BLaER1 treated with 17β-estradiol and CSF1 and Interleukin-3, amounts not matched to agents 10 nM and 100 nM (cell line): ENCODE measurements at regions not wholly inside any gene's neighbourhood (a gene's known extent, or its start where the extent isn't known, plus 50 kb on each side); places are given as distances from the start of the nearest gene placed in this dataset.
A peak's percentile ranks its signal among the peaks of the same experiment; 100 is the strongest.

ENCODE experiments used
- H3K27ac ChIP-seq, 11 experiments: shearing (Covaris generic); formaldehyde crosslinking; 2 replicates each; pipeline ENCODE4 v1.8.1; 2022
- H3K27me3 ChIP-seq, 11 experiments: shearing (Covaris generic); formaldehyde crosslinking; 2 replicates each; pipeline ENCODE4 v1.8.1; 2022
- H3K36me3 ChIP-seq, 11 experiments: shearing (Covaris generic); formaldehyde crosslinking; 2 replicates each; pipeline ENCODE4 v1.8.1; 2022
- H3K4me1 ChIP-seq, 10 experiments: shearing (Covaris generic); formaldehyde crosslinking; 2 replicates each; pipeline ENCODE4 v1.8.1; 2022
- H3K4me2 ChIP-seq, 11 experiments: shearing (Covaris generic); formaldehyde crosslinking; 2 replicates each; pipeline ENCODE4 v1.8.1; 2022
- H3K4me3 ChIP-seq, 10 experiments: shearing (Covaris generic); formaldehyde crosslinking; 2 replicates each; pipeline ENCODE4 v1.8.1; 2022
- H3K9ac ChIP-seq, 11 experiments: shearing (Covaris generic); formaldehyde crosslinking; 2 replicates each; pipeline ENCODE4 v1.8.1; 2022
- H3K9me3 ChIP-seq, 11 experiments: shearing (Covaris generic); formaldehyde crosslinking; replicated peaks in 1 of 11; 2 replicates each; pipeline ENCODE4 v1.8.1; 2022
- H4K20me1 ChIP-seq, 11 experiments: shearing (Covaris generic); formaldehyde crosslinking; 2 replicates each; pipeline ENCODE4 v1.8.1; 2022
- Cebpa-rat ChIP-seq, 11 experiments: shearing (Covaris generic); IDR thresholded peaks; 2 replicates each; pipeline ENCODE4 v1.8.1; 2022

DNA sequence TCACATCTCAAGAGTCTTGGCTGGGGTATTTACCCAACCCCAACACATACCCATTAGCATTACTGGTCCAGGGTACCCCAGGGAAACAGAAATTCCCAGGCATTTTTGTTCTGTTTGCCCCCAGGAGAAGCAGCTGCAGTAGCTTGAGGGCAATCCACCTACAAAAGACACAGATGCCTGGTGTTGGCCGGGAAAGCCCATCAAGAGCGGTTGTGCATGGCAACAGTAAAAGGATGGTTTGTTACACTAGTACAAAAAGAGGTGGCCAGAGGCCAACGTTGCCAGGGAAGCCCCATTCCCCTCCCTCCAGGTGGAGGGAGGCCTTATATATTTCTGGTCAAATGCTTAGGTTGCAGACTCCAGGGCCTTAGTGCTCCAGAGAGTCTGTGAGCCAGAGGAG lies 637.8 kb downstream of the BCOR start:
- H3K36me3 ChIP-seq: no peaks in the 10 kb centered on the region
- peaks cover 3 to 13% (median 7%) of the 10 kb centered on the region in 11 experiments; a peak in 11 of 22 replicates for H3K9me3 ChIP-seq
- H3K4me2 ChIP-seq: no peak overlapping the region; a peak in 1 of 22 replicates
- H3K9ac ChIP-seq: no peak overlapping the region
- peaks cover 0 to 37% (median 21%) of the 10 kb centered on the region in 10 experiments; a peak in 12 of 20 replicates for H3K4me1 ChIP-seq
- H3K4me3 ChIP-seq: no peak overlapping the region
- no peak for TF ChIP-seq Cebpa-rat (IDR thresholded peaks at IDR 0.05)
- H4K20me1 ChIP-seq: no peaks in the 10 kb centered on the region
- no peak overlapping the region for H3K27ac ChIP-seq
- no peaks in the 10 kb centered on the region for H3K27me3 ChIP-seq

DNA sequence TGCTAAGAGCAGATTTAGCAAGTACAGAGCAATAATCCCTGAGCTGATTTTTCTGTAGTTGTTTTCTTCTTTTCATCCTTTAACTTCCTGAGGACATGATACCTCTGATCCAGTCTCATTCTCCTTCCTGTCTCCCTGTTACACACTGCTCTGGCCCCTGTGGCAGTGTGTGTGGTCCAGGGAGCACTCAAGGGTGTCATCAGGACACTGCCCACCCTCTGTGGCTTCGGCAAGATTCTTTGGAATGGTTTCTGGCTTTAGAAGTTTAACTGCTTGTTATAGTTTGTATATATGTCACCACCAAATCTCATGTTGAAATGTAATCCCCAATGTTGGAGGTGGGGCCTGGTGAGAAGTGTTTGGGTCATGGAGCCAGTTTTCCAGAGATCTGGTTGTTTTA lies 637.3 kb downstream of the BCOR start:
- Histone ChIP-seq H3K27ac (no peak overlapping the region), H3K4me3 (no peak overlapping the region), H3K36me3 (no peaks in the 10 kb centered on the region), H3K4me1 (peaks cover 0 to 40% (median 21%) of the 10 kb centered on the region in 10 experiments; a peak in 12 of 20 replicates), H3K4me2 (no peak overlapping the region; a peak in 1 of 22 replicates), H4K20me1 (no peaks in the 10 kb centered on the region), H3K9ac (no peak overlapping the region), H3K27me3 (no peaks in the 10 kb centered on the region), H3K9me3 (peaks cover 3 to 13% (median 7%) of the 10 kb centered on the region in 11 experiments; a peak in 11 of 22 replicates)
- no peak for TF ChIP-seq Cebpa-rat (IDR thresholded peaks at IDR 0.05)

DNA sequence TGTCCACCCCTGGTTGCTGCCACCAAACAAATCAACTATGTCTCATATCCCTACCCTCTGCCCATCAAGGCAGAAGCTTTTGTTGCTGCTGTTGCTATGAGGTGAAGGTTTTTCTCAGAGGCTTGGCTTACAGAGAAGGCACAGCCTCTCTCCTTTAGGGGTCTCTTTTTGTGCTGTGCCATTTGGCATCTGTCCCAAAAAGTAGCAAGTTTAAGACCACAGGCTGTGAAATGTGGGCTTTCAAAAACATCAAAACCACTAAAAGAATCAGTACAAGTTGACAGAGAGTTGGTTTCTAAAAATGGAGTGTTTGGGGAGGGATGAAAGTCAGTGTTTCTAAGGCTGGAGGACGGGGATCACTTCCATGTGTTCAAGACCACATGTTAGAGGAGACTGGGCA lies 634.9 kb downstream of the BCOR start:
- no peaks in the 10 kb centered on the region for H3K36me3 ChIP-seq
- peaks cover 0 to 46% (median 21%) of the 10 kb centered on the region in 10 experiments; a peak in 12 of 20 replicates for H3K4me1 ChIP-seq
- no peak overlapping the region for H3K27ac ChIP-seq
- no peaks in the 10 kb centered on the region for H4K20me1 ChIP-seq
- no peaks in the 10 kb centered on the region for H3K27me3 ChIP-seq
- TF ChIP-seq Cebpa-rat (IDR thresholded peaks at IDR 0.05): no peak
- H3K9me3 ChIP-seq: 0 out of 22 replicates have a peak, but pooled peaks cover 0 to 7% (median 0%) of the 10 kb centered on the region in 11 experiments
- peak overlapping the region in 8 of 11 experiments; percentile 7 to 59 (median 48); a peak in 13 of 22 replicates for H3K4me2 ChIP-seq
- no peak overlapping the region for H3K4me3 ChIP-seq
- no peak overlapping the region for H3K9ac ChIP-seq

DNA sequence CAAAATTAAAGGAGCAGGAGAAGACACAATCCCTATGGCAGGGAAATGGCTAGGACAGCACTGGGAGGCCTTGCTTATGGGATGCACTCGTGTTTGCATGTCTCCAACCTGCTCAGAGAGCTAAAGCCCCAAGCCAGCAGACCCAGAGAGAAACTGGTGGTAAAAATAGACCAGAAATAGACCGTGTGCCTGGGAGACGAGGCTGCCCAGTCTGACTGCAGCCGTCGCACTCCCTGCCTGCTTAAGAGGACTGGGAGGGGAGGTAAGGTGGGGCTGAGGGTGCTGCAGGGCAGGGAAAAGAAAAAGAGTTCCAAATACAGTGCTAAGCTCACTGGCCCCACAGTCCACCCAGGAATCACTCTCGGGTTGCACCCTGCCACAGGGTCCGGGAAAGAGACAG lies 633.5 kb downstream of the BCOR start:
- no peak overlapping the region for H3K9ac ChIP-seq
- H3K27ac ChIP-seq: no peak overlapping the region
- no peaks in the 10 kb centered on the region for H4K20me1 ChIP-seq
- peaks cover 0 to 46% (median 21%) of the 10 kb centered on the region in 10 experiments; a peak in 12 of 20 replicates for H3K4me1 ChIP-seq
- TF ChIP-seq Cebpa-rat (IDR thresholded peaks at IDR 0.05): no peak
- H3K4me3 ChIP-seq: no peak overlapping the region
- H3K36me3 ChIP-seq: no peaks in the 10 kb centered on the region
- H3K9me3 ChIP-seq: 0 out of 22 replicates have a peak, but pooled peaks cover 0 to 7% (median 0%) of the 10 kb centered on the region in 11 experiments
- peak overlapping the region in 5 of 11 experiments; percentile 11 to 54 (median 53); a peak in 8 of 22 replicates for H3K4me2 ChIP-seq
- no peaks in the 10 kb centered on the region; a peak in 1 of 22 replicates for H3K27me3 ChIP-seq

DNA sequence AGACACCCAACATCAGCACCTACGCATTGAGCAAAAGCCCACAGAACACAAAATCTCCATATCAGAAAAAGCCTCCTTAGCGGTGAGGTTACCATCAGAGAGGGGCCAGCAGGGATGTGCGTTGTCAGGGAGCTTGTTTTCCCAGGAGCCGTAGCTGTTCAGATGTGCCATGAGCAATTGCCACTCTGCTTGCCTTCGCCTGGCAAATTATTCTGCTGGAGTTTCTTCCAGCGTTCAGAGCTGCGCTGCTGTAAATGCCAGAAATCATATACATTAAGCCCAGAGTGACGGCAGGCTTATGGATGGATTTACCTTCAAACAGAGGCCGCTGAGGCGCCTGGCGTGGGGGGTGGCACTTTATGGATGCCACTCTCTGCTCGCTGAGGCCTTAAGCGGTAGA lies 632.3 kb downstream of the BCOR start:
- TF ChIP-seq Cebpa-rat (IDR thresholded peaks at IDR 0.05): no peak
- Histone ChIP-seq H3K4me3 (no peak overlapping the region), H4K20me1 (no peaks in the 10 kb centered on the region), H3K4me2 (0 out of 22 replicates have a peak overlapping the region, but pooled peaks of 1 of the 11 experiments have one; percentile 54), H3K9me3 (0 out of 22 replicates have a peak, but pooled peaks cover 0 to 7% (median 0%) of the 10 kb centered on the region in 11 experiments), H3K4me1 (peaks cover 0 to 38% (median 21%) of the 10 kb centered on the region in 10 experiments; a peak in 12 of 20 replicates), H3K27me3 (no peaks in the 10 kb centered on the region; a peak in 1 of 22 replicates), H3K27ac (no peak overlapping the region), H3K36me3 (no peaks in the 10 kb centered on the region), H3K9ac (no peak overlapping the region)

DNA sequence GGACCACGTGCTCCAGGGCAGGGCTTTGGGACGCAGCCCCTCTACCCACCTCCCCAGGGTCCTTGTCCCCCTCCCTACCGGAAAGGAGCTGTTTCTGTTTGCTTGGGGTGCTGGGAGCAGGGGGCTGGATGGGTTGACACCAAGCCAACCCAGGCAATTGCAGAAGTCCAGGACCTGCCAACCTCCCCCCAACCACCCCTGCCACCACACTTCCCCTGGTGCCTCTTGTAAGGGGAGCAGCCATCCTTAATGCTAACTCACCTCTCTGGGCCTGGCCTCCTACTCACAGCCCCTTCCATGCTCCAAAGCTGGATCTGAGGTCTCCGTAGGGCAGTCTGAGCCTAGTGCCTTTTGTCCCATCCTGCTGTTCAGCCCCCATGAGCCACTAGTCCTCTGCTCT lies 631.9 kb downstream of the BCOR start:
- TF ChIP-seq Cebpa-rat (IDR thresholded peaks at IDR 0.05): no peak
- Histone ChIP-seq H3K9me3 (0 out of 22 replicates have a peak, but pooled peaks cover 0 to 7% (median 0%) of the 10 kb centered on the region in 11 experiments), H3K4me1 (peaks cover 0 to 36% (median 21%) of the 10 kb centered on the region in 10 experiments; a peak in 12 of 20 replicates), H3K4me2 (peak overlapping the region in 1 of 11 experiments; percentile 12; a peak in 1 of 22 replicates), H4K20me1 (no peaks in the 10 kb centered on the region), H3K4me3 (no peak overlapping the region), H3K27ac (no peak overlapping the region), H3K9ac (no peak overlapping the region), H3K27me3 (no peaks in the 10 kb centered on the region; a peak in 1 of 22 replicates), H3K36me3 (no peaks in the 10 kb centered on the region)

DNA sequence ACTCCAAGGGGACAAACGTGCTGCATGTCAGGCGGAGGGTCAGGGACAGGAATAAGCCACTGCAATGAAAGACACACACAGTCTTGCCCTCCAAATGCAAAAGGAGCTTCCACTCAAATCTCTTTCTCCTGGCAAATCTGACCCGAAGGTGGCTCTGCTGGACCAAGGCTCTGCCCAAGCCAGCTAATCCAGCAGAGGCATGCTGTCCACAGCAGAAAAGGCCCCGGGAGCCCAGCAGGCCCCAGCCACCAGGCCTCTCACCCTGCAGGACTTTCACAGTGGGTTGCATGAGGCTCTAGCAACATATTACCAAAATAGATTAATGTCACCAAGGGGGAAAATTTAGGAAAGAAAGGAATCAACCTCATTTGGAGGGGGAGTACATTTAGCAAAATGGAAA lies 628.6 kb downstream of the BCOR start:
- peaks cover 0 to 18% (median 7%) of the 10 kb centered on the region in 10 experiments; a peak in 10 of 20 replicates for H3K4me1 ChIP-seq
- H3K9ac ChIP-seq: no peak overlapping the region
- H3K4me3 ChIP-seq: no peak overlapping the region
- no peak overlapping the region for H3K4me2 ChIP-seq
- H3K9me3 ChIP-seq: 0 out of 22 replicates have a peak, but pooled peaks cover 0 to 7% (median 0%) of the 10 kb centered on the region in 11 experiments
- no peaks in the 10 kb centered on the region; a peak in 1 of 22 replicates for H3K27me3 ChIP-seq
- no peak overlapping the region for H3K27ac ChIP-seq
- H4K20me1 ChIP-seq: no peaks in the 10 kb centered on the region
- TF ChIP-seq Cebpa-rat (IDR thresholded peaks at IDR 0.05): no peak
- H3K36me3 ChIP-seq: no peaks in the 10 kb centered on the region

DNA sequence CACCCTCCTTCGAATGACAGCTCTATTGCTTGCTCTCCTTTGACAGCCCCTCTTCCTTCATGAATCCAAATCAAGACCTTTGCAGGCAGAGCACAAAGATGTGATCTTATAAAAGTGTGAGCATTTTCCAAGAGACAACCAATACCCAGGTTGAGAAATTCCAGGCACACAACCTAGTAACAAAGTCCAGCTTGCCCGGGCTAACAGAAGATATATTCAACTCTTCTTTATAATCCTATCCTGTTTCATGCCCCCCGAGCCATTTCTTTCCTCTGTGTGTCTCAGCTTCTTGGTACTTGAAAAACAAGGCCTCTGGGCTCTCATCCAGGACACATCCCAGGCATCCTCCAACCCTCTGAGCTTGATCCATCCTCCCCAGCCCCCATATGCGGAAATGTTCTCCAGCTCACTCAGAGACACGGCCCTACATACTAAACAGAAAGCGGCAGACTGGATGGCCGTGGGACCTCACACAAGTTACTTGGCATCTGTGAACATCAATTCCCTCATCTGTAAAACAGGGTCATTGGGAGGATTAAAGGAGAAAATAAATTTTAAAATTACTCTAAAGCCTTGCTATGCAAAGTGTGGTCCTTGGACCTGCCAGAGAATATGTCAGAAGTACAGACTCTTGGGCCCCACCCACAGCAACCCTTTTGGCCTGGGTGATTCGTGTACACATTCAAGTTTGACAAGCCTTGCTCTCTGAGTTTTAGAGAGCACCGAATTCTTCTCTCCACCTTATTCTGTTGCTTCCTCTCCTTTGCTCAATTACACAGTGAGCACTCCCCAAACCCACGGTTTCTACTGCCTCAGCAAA lies 627.0 kb downstream of the BCOR start:
- no peak overlapping the region for H3K4me3 ChIP-seq
- peaks cover 0 to 9% (median 0%) of the 10 kb centered on the region in 10 experiments; a peak in 3 of 20 replicates for H3K4me1 ChIP-seq
- H3K4me2 ChIP-seq: 0 out of 22 replicates have a peak overlapping the region, but pooled peaks of 2 of the 11 experiments have one; percentile 11 to 31
- no peaks in the 10 kb centered on the region for H4K20me1 ChIP-seq
- H3K9me3 ChIP-seq: 0 out of 22 replicates have a peak, but pooled peaks cover 0 to 7% (median 0%) of the 10 kb centered on the region in 11 experiments
- no peaks in the 10 kb centered on the region; a peak in 1 of 22 replicates for H3K27me3 ChIP-seq
- TF ChIP-seq Cebpa-rat (IDR thresholded peaks at IDR 0.05): no peak
- H3K27ac ChIP-seq: no peak overlapping the region
- no peak overlapping the region for H3K9ac ChIP-seq
- no peaks in the 10 kb centered on the region for H3K36me3 ChIP-seq

DNA sequence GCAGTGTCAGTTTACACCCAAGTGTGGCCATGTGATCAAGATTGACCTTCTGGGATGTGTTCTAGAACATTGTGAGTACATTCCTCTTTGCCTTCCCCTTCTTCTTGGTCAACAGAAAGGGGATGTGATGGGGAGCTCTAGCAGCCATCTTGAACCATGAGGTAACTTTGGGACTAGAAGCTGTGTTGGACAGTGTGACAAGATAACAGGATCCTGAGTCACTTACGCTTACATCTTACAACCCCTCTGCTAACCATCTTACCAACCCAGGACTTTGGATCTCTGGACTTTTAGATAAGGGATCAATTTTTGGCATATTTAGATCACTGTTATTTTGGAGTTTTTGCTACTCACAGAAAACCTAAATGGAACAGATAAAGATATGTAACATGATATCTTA lies 625.6 kb downstream of the BCOR start:
- Histone ChIP-seq H3K36me3 (no peaks in the 10 kb centered on the region), H3K4me3 (no peak overlapping the region), H4K20me1 (no peaks in the 10 kb centered on the region), H3K9me3 (no peaks in the 10 kb centered on the region), H3K27me3 (no peaks in the 10 kb centered on the region; a peak in 1 of 22 replicates), H3K27ac (no peak overlapping the region), H3K4me2 (peak overlapping the region in 3 of 11 experiments; percentile 11 to 37 (median 31); a peak in 4 of 22 replicates), H3K9ac (no peak overlapping the region), H3K4me1 (peaks cover 1 to 12% (median 6%) of the 10 kb centered on the region in 10 experiments; a peak in 19 of 20 replicates)
- TF ChIP-seq Cebpa-rat (IDR thresholded peaks at IDR 0.05): no peak
